HCT116 (cell line): ENCODE measurements at regions not wholly inside any gene's neighbourhood (a gene's known extent, or its start where the extent isn't known, plus 50 kb on each side); places are given as distances from the start of the nearest gene placed in this dataset.

Experiments used
- ATAC-seq: fragments of 200-7000 bp; cut with Tn5 transposase; 2 replicates; pipeline ENCODE4 v1.9.1; 2020; ENCODE audit warnings: mild to moderate bottlenecking, moderate library complexity
- BruUV-seq: library from RNA; stranded (reverse); fragments of 400-500 nt; replicated peaks from 2 replicates; lab custom pipeline; 2021; lab: Mats Ljungman, UMichigan
- CTCF ChIA-PET: fragments of 300-600 bp; sonication (Branson Sonifier 250); formaldehyde crosslinking; loops from one replicate; lab custom pipeline; 2021; ENCODE audit warnings: antibody characterized with exemption; lab: Charles Lee
- POLR2A ChIA-PET: fragments of 300-600, 350-600 bp; sonication (Branson Sonifier 250); formaldehyde crosslinking; loops from one replicate; lab custom pipeline; 2021; ENCODE audit warnings: antibody characterized with exemption; lab: Charles Lee
- RAD21 ChIA-PET, 2 experiments: fragments of 300-600 bp; sonication (Branson Sonifier 250); formaldehyde crosslinking; loops; one replicate each; lab custom pipeline; 2023; ENCODE audit warnings: low total read pairs in 2 of 2; ENCODE audit not compliant: uncharacterized antibody in 2 of 2, unreplicated experiment in 2 of 2, low non-redundant PET in 1 of 2; lab: Charles Lee
- DNase-seq: peaks from one replicate; pipeline ENCODE4 v3.0.0-alpha.2; 2010; ENCODE audit warnings: low read depth, low spot score
- H2AFZ ChIP-seq: fragments of 200-600 bp; shearing (Covaris generic), sonication (generic); 2 replicates; pipeline ENCODE4 v1.6.1; 2017; ENCODE audit warnings: low read depth, mixed run types, mixed read lengths, antibody characterized with exemption, low read length; ENCODE audit not compliant: poor library complexity, severe bottlenecking
- H3K27ac ChIP-seq: 2 replicates; pipeline ENCODE4 v1.5.1; 2012; ENCODE audit warnings: low read depth, low read length
- H3K27me3 ChIP-seq: fragments of 200-600 bp; sonication (generic); 2 replicates; pipeline ENCODE4 v1.6.1; 2016; ENCODE audit warnings: mixed run types, low read length, mixed read lengths; ENCODE audit not compliant: insufficient read depth
- H3K36me3 ChIP-seq, 2 experiments: fragments of 200-500 bp in 1 of 2; fragments of 200-600 bp in 1 of 2; sonication (Bioruptor generic) in 1 of 2; sonication (generic) in 1 of 2; 2 replicates each; pipeline versions ENCODE4 v1.5.1 to v1.6.1; 2014 to 2016; ENCODE audit warnings: low read length in 2 of 2, inconsistent platforms in 1 of 2, mixed read lengths in 1 of 2, mixed run types in 1 of 2; ENCODE audit not compliant: insufficient read depth in 2 of 2, control insufficient read depth in 1 of 2
- H3K4me1 ChIP-seq, 2 experiments: fragments of 200-600 bp in 1 of 2; sonication (generic) in 1 of 2; 2 replicates each; pipeline versions ENCODE4 v1.5.1 to v1.6.1; 2012 to 2017; ENCODE audit warnings: low read length in 2 of 2, inconsistent platforms in 1 of 2, mild to moderate bottlenecking in 1 of 2, mixed read lengths in 1 of 2, mixed run types in 1 of 2, moderate library complexity in 1 of 2; ENCODE audit not compliant: insufficient read depth in 2 of 2, control insufficient read depth in 1 of 2
- H3K4me2 ChIP-seq: fragments of 200-600 bp; sonication (generic); 2 replicates; pipeline ENCODE4 v1.6.1; 2017; ENCODE audit warnings: mixed run types, low read length, mixed read lengths
- H3K4me3 ChIP-seq, 2 experiments: fragments of 200-600 bp in 1 of 2; sonication (generic) in 1 of 2; replicated peaks in 1 of 2; 2 replicates each; pipeline ENCODE4 v1.5.1; 2011 to 2016; ENCODE audit warnings: low read length in 2 of 2, control low read depth in 1 of 2, low read depth in 1 of 2, mild to moderate bottlenecking in 1 of 2, mixed read lengths in 1 of 2, mixed run types in 1 of 2
- H3K79me2 ChIP-seq: fragments of 200-600 bp; sonication (generic); 2 replicates; pipeline ENCODE4 v1.6.1; 2017; ENCODE audit warnings: mild to moderate bottlenecking, mixed run types, low read length, moderate library complexity, mixed read lengths; ENCODE audit not compliant: insufficient read depth
- H3K9ac ChIP-seq: fragments of 200-600 bp; sonication (generic); 2 replicates; pipeline ENCODE4 v1.6.1; 2016; ENCODE audit warnings: low read length, mixed read lengths
- H3K9me2 ChIP-seq: fragments of 200-600 bp; sonication (generic), shearing (Covaris generic); 2 replicates; pipeline ENCODE4 v1.6.1; 2017; ENCODE audit warnings: mixed run types, mild to moderate bottlenecking, moderate library complexity; ENCODE audit not compliant: insufficient read depth
- H3K9me3 ChIP-seq, 2 experiments: fragments of 200-500 bp in 1 of 2; fragments of 200-600 bp in 1 of 2; sonication (Bioruptor generic) in 1 of 2; sonication (generic) in 1 of 2; 2 replicates each; pipeline ENCODE4 v1.6.1; 2014 to 2017; ENCODE audit warnings: low read length in 2 of 2, mixed read lengths in 2 of 2, inconsistent platforms in 1 of 2, low read depth in 1 of 2, mild to moderate bottlenecking in 1 of 2, mixed run types in 1 of 2, moderate library complexity in 1 of 2; ENCODE audit not compliant: control insufficient read depth in 1 of 2, insufficient read depth in 1 of 2
- H4K20me1 ChIP-seq: fragments of 200-600 bp; sonication (generic), shearing (Covaris generic); 2 replicates; pipeline ENCODE4 v1.6.1; 2017; ENCODE audit warnings: mixed run types, mild to moderate bottlenecking, moderate library complexity; ENCODE audit not compliant: insufficient read depth
- EGR1 ChIP-seq: IDR thresholded peaks from 2 replicates; pipeline ENCODE4 v1.6.1; 2012; ENCODE audit warnings: low read depth
- ELF1 ChIP-seq: IDR thresholded peaks from 2 replicates; pipeline ENCODE4 v1.6.1; 2012; ENCODE audit warnings: low read depth, borderline replicate concordance
- EZH2 ChIP-seq: fragments of 200-600 bp; sonication (generic); IDR thresholded peaks from 2 replicates; pipeline ENCODE4 v1.6.1; 2017; ENCODE audit warnings: antibody characterized with exemption, mixed run types
- POLR2AphosphoS5 ChIP-seq: IDR thresholded peaks from 2 replicates; pipeline ENCODE4 v1.6.1; 2011; ENCODE audit warnings: mild to moderate bottlenecking, low read depth, low read length, moderate library complexity
- RAD21 ChIP-seq: IDR thresholded peaks from 2 replicates; pipeline ENCODE4 v1.6.1; 2012; ENCODE audit warnings: low read depth, mild to moderate bottlenecking
- SP1 ChIP-seq: IDR thresholded peaks from 2 replicates; pipeline ENCODE4 v1.6.1; 2012; ENCODE audit warnings: low read depth
- TCF7L2 ChIP-seq: IDR thresholded peaks from 2 replicates; pipeline ENCODE4 v1.7.0; 2011; ENCODE audit warnings: borderline replicate concordance, inconsistent platforms; ENCODE audit not compliant: insufficient read depth, insufficient read length; ENCODE audit errors: extremely low read depth
- YY1 ChIP-seq: IDR thresholded peaks from 2 replicates; pipeline ENCODE4 v1.6.1; 2011; ENCODE audit warnings: low read length, low read depth, moderate library complexity, mild to moderate bottlenecking; ENCODE audit not compliant: insufficient replicate concordance; ENCODE audit errors: extremely low read depth
- intact Hi-C: fragments of 100-400 bp; cut with micrococcal nuclease; formaldehyde crosslinking; loops from 2 replicates; pipeline ENCODE4 v1.10.0; 2022
- TF ChIP-seq, protein P1 (sequence below), 3 experiments: fragments of 200-600 bp in 1 of 3; sonication (generic) in 1 of 3; IDR thresholded peaks in 2 of 3; conservative IDR thresholded peaks in 1 of 3; 2 replicates each; pipeline ENCODE4 v1.5.1; 2012 to 2017; ENCODE audit warnings: low read depth in 2 of 3, low read length in 2 of 3, antibody characterized with exemption in 1 of 3, borderline replicate concordance in 1 of 3, control low read depth in 1 of 3, mild to moderate bottlenecking in 1 of 3, mixed read lengths in 1 of 3, mixed run types in 1 of 3, moderate library complexity in 1 of 3; ENCODE audit not compliant: insufficient read depth in 1 of 3
- TF ChIP-seq, protein P2 (sequence below): IDR thresholded peaks from 2 replicates; pipeline ENCODE4 v1.6.1; 2011; ENCODE audit warnings: mild to moderate bottlenecking, low read length, moderate library complexity; ENCODE audit not compliant: insufficient replicate concordance; ENCODE audit errors: extremely low read depth
- TF ChIP-seq, protein P3 (sequence below): IDR thresholded peaks from 2 replicates; pipeline ENCODE4 v1.6.1; 2012

DNA sequence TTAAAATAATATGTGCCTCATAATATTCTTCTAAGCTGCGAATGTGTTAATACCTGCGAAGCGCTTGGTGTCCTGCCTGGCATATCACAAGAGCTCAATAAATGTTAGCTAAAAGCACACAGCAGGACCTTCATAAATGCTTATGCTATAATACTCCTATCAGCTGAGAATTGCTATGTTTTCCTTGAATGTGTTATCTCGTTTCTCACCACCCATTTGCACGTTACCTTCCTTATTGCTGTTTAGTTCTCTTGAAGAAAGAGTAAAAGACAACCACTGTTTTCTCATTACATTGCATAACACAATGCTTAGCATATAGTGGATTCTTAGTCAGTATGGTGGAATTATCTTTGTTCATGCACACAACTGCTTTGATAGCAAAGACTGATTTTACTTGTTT lies 76.6 kb downstream of the EDN1 start:
- TF ChIP-seq TCF7L2 (no peak), EGR1 (no peak), RAD21 (no peak)
- Histone ChIP-seq H4K20me1 (no peaks in the 10 kb centered on the region), H3K4me1 (peaks cover 0 to 17% of the 10 kb centered on the region in 2 experiments; a peak in 3 of 4 replicates), H3K4me3 (no peak overlapping the region), H3K79me2 (no peaks in the 10 kb centered on the region), H3K27me3 (no peaks in the 10 kb centered on the region), H3K4me2 (no peak overlapping the region), H3K9me2 (no peaks in the 10 kb centered on the region), H3K36me3 (no peaks in the 10 kb centered on the region), H3K9ac (no peak overlapping the region), H3K9me3 (no peaks in the 10 kb centered on the region), H2AFZ (no peak overlapping the region), H3K27ac (no peak overlapping the region)
- intact Hi-C loops = no loop called here
- no TSS peak for BruUV-seq
- ChIA-PET CTCF (no interaction called here), POLR2A (no interaction called here), RAD21 (no interaction called here)
- DNase-seq (no peak), ATAC-seq (no peak)

DNA sequence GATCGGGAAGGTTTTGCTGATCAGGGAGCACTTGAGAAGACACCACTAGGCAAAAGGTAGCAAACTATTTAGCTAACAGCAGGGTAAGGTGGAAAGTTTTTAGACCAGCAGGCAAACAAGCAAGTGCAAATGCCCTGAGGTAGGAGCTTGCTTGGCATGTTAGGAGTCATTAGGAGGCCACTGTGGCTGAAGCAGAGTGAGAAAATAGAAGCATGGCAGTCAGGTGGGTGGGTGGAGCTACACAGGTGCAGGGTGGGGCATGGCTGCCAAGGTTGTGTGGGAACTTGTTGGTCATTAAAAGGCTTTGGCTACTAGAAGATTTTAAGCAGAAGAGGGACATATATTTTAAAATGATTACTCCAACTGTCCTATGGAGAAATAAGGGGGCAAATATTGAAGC lies 77.3 kb downstream of the EDN1 start:
- intact Hi-C loops = no loop called here
- no TSS peak for BruUV-seq
- no peak overlapping the region for H3K27ac ChIP-seq
- no peak overlapping the region for H2AFZ ChIP-seq
- ChIA-PET CTCF (no interaction called here), RAD21 (no interaction called here), POLR2A (no interaction called here)
- ATAC-seq (no peak), DNase-seq (no peak)
- no peak overlapping the region for H3K9ac ChIP-seq
- H3K36me3 ChIP-seq = no peaks in the 10 kb centered on the region
- no peaks in the 10 kb centered on the region for H3K9me2 ChIP-seq
- H3K4me3 ChIP-seq = no peak overlapping the region
- no peaks in the 10 kb centered on the region for H3K27me3 ChIP-seq
- no peak overlapping the region for H3K4me2 ChIP-seq
- H3K9me3 ChIP-seq = no peaks in the 10 kb centered on the region
- H3K4me1 ChIP-seq = peaks cover 0 to 20% of the 10 kb centered on the region in 2 experiments; a peak in 3 of 4 replicates
- H4K20me1 ChIP-seq = no peaks in the 10 kb centered on the region
- TF ChIP-seq, protein P1, sequence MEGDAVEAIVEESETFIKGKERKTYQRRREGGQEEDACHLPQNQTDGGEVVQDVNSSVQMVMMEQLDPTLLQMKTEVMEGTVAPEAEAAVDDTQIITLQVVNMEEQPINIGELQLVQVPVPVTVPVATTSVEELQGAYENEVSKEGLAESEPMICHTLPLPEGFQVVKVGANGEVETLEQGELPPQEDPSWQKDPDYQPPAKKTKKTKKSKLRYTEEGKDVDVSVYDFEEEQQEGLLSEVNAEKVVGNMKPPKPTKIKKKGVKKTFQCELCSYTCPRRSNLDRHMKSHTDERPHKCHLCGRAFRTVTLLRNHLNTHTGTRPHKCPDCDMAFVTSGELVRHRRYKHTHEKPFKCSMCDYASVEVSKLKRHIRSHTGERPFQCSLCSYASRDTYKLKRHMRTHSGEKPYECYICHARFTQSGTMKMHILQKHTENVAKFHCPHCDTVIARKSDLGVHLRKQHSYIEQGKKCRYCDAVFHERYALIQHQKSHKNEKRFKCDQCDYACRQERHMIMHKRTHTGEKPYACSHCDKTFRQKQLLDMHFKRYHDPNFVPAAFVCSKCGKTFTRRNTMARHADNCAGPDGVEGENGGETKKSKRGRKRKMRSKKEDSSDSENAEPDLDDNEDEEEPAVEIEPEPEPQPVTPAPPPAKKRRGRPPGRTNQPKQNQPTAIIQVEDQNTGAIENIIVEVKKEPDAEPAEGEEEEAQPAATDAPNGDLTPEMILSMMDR (IDR thresholded peaks at IDR 0.05 in 2 of 3, conservative IDR thresholded peaks at IDR 0.05 in 1 of 3; ENCODE audit: borderline replicate concordance in 1 of 3, insufficient read depth in 1 of 3, low read depth in 2 of 3, low read length in 2 of 3) = no peak
- no peak for TF ChIP-seq POLR2AphosphoS5
- TF ChIP-seq, protein P2, sequence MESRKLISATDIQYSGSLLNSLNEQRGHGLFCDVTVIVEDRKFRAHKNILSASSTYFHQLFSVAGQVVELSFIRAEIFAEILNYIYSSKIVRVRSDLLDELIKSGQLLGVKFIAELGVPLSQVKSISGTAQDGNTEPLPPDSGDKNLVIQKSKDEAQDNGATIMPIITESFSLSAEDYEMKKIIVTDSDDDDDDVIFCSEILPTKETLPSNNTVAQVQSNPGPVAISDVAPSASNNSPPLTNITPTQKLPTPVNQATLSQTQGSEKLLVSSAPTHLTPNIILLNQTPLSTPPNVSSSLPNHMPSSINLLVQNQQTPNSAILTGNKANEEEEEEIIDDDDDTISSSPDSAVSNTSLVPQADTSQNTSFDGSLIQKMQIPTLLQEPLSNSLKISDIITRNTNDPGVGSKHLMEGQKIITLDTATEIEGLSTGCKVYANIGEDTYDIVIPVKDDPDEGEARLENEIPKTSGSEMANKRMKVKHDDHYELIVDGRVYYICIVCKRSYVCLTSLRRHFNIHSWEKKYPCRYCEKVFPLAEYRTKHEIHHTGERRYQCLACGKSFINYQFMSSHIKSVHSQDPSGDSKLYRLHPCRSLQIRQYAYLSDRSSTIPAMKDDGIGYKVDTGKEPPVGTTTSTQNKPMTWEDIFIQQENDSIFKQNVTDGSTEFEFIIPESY = no peak
- TF ChIP-seq TCF7L2 = no peak
- TF ChIP-seq ELF1 = no peak
- TF ChIP-seq, protein P3, sequence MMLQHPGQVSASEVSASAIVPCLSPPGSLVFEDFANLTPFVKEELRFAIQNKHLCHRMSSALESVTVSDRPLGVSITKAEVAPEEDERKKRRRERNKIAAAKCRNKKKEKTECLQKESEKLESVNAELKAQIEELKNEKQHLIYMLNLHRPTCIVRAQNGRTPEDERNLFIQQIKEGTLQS = no peak
- TF ChIP-seq YY1 = no peak
- no peak for TF ChIP-seq SP1
- TF ChIP-seq EZH2 = no peak
- no peaks in the 10 kb centered on the region for H3K79me2 ChIP-seq
